HEK293 (cell line): ENCODE measurements at regions not wholly inside any gene's neighbourhood (a gene's known extent, or its start where the extent isn't known, plus 50 kb on each side); places are given as distances from the start of the nearest gene placed in this dataset.

ENCODE experiments used
- CTCF ChIA-PET: fragments of 350-600 bp; formaldehyde crosslinking; extraction: SDS; loops from one replicate; lab custom pipeline; 2021; ENCODE audit warnings: antibody characterized with exemption; lab: Yijun Ruan, JAX
- POLR2A ChIA-PET: fragments of 300-600 bp; formaldehyde crosslinking; extraction: SDS; loops from one replicate; lab custom pipeline; 2020; ENCODE audit warnings: antibody characterized with exemption, inconsistent platforms; lab: Yijun Ruan, JAX
- H3K27ac ChIP-seq: fragments of 200-500 bp; sonication (Bioruptor generic); 2 replicates; pipeline ENCODE4 v1.5.1; 2014; ENCODE audit warnings: low read depth, low read length, control low read depth, inconsistent platforms; ENCODE audit errors: extremely low read depth
- H3K36me3 ChIP-seq, 2 experiments: fragments of 200-500 bp in 1 of 2; sonication (Bioruptor generic) in 1 of 2; 1 replicate in 1 of 2; 2 replicates in 1 of 2; pipeline ENCODE4 v1.5.1; 2014 to 2017; ENCODE audit warnings: inconsistent platforms in 2 of 2, low read length in 2 of 2; ENCODE audit not compliant: control insufficient read depth in 2 of 2, insufficient read depth in 1 of 2
- H3K4me1 ChIP-seq: fragments of 200-500 bp; sonication (Bioruptor generic); 2 replicates; pipeline ENCODE4 v1.5.1; 2014; ENCODE audit warnings: mild to moderate bottlenecking, low read length, inconsistent platforms; ENCODE audit not compliant: control insufficient read depth, insufficient read depth
- H3K4me3 ChIP-seq: 2 replicates; pipeline ENCODE4 v1.5.1; 2011; ENCODE audit warnings: low read depth, mild to moderate bottlenecking, control low read depth, low read length, moderate library complexity
- H3K9me3 ChIP-seq: fragments of 200-500 bp; sonication (Bioruptor generic); 2 replicates; pipeline ENCODE4 v1.5.1; 2014; ENCODE audit warnings: low read depth, low read length, inconsistent platforms; ENCODE audit not compliant: control insufficient read depth, insufficient read depth
- BCL11A ChIP-seq: fragments of 450-650 bp; formaldehyde crosslinking; IDR thresholded peaks from 2 replicates; pipeline ENCODE4 v1.5.1; 2016; ENCODE audit warnings: low read depth, missing biosample characterization, missing genetic modification characterization
- EGR2 ChIP-seq: fragments of 450-650 bp; formaldehyde crosslinking; IDR thresholded peaks from 2 replicates; pipeline ENCODE4 v1.5.1; 2016; ENCODE audit warnings: low read depth, missing biosample characterization, missing genetic modification characterization
- GLI2 ChIP-seq: fragments of 450-650 bp; formaldehyde crosslinking; IDR thresholded peaks from 2 replicates; pipeline ENCODE4; 2017; ENCODE audit warnings: missing biosample characterization, missing genetic modification characterization, low read depth, borderline replicate concordance
- HOXA7 ChIP-seq: sonication (generic); formaldehyde crosslinking; IDR thresholded peaks from 2 replicates; pipeline ENCODE4 v1.8.1; 2022; ENCODE audit warnings: missing genetic modification reagents, borderline replicate concordance
- OVOL3 ChIP-seq: fragments of 450-650 bp; formaldehyde crosslinking; IDR thresholded peaks from 2 replicates; pipeline ENCODE4 v1.5.1; 2016; ENCODE audit warnings: missing biosample characterization, missing genetic modification characterization
- SP2 ChIP-seq: fragments of 450-650 bp; formaldehyde crosslinking; IDR thresholded peaks from 2 replicates; pipeline ENCODE4 v1.5.1; 2016; ENCODE audit warnings: missing biosample characterization, missing genetic modification characterization
- WT1 ChIP-seq: fragments of 450-650 bp; formaldehyde crosslinking; IDR thresholded peaks from 2 replicates; pipeline ENCODE4 v1.5.1; 2016; ENCODE audit warnings: missing biosample characterization, missing genetic modification characterization
- YY1 ChIP-seq: fragments of 450-650 bp; formaldehyde crosslinking; IDR thresholded peaks from 2 replicates; pipeline ENCODE4 v1.5.1; 2018; ENCODE audit warnings: missing biosample characterization, missing genetic modification characterization
- ZBTB44 ChIP-seq: fragments of 450-650 bp; IDR thresholded peaks from 2 replicates; pipeline ENCODE4 v1.5.1; 2018; ENCODE audit warnings: missing biosample characterization, mild to moderate bottlenecking, missing genetic modification characterization
- ZNF394 ChIP-seq: fragments of 450-650 bp; formaldehyde crosslinking; IDR thresholded peaks from 2 replicates; pipeline ENCODE4 v1.5.1; 2016; ENCODE audit warnings: missing biosample characterization, missing genetic modification characterization, mild to moderate bottlenecking, moderate library complexity, borderline replicate concordance
- ZNF548 ChIP-seq: fragments of 450-650 bp; formaldehyde crosslinking; IDR thresholded peaks from 2 replicates; pipeline ENCODE4 v1.5.1; 2016; ENCODE audit warnings: missing biosample characterization, missing genetic modification characterization
- ZNF626 ChIP-seq: fragments of 450-650 bp; sonication (Bioruptor Pico); formaldehyde crosslinking; IDR thresholded peaks from 2 replicates; pipeline ENCODE4 v1.5.1; 2018; ENCODE audit warnings: missing biosample characterization, missing genetic modification characterization, inconsistent platforms
- ZNF692 ChIP-seq: fragments of 450-650 bp; formaldehyde crosslinking; IDR thresholded peaks from 2 replicates; pipeline ENCODE4 v1.5.1; 2016; ENCODE audit warnings: missing biosample characterization, missing genetic modification characterization
- ZNF791 ChIP-seq: fragments of 450-650 bp; formaldehyde crosslinking; IDR thresholded peaks from 2 replicates; pipeline ENCODE4 v1.5.1; 2016; ENCODE audit warnings: missing biosample characterization, missing genetic modification characterization
- TF ChIP-seq, protein P1 (sequence below): fragments of 450-650 bp; formaldehyde crosslinking; IDR thresholded peaks from 2 replicates; pipeline ENCODE4 v1.5.1; 2016; ENCODE audit warnings: missing biosample characterization, missing genetic modification characterization

DNA sequence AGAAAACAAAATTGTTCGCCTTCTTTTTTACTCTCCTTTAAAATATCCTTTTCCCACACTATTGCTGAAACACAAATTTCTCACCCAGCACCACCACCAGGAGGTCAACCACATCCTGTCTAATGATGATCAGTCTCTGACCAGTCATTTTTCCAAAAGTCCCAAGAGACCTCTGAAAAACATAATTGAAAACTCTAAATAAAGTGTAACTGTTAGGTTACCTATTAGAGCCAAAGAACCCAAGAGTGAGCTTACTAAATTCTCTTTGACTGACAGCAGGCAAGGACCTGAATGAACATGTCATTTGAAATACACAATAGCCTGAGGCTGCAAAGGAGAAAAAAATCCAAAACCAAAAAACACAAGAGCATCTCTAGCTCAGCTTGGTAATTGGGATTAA, 735.4 kb downstream of the CBLN4 start:
- Histone ChIP-seq H3K4me1 (no peaks in the 10 kb centered on the region), H3K4me3 (no peak overlapping the region), H3K36me3 (no peaks in the 10 kb centered on the region), H3K9me3 (no peaks in the 10 kb centered on the region), H3K27ac (no peak overlapping the region)
- TF ChIP-seq OVOL3 (tag by site-specific recombination) = no peak
- TF ChIP-seq ZNF626 (tag by site-specific recombination) = no peak
- no peak for TF ChIP-seq ZNF394 (tag by site-specific recombination)
- TF ChIP-seq, protein P1, sequence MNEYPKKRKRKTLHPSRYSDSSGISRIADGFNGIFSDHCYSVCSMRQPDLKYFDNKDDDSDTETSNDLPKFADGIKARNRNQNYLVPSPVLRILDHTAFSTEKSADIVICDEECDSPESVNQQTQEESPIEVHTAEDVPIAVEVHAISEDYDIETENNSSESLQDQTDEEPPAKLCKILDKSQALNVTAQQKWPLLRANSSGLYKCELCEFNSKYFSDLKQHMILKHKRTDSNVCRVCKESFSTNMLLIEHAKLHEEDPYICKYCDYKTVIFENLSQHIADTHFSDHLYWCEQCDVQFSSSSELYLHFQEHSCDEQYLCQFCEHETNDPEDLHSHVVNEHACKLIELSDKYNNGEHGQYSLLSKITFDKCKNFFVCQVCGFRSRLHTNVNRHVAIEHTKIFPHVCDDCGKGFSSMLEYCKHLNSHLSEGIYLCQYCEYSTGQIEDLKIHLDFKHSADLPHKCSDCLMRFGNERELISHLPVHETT = no peak
- no peak for TF ChIP-seq SP2 (tag by site-specific recombination)
- TF ChIP-seq EGR2 = no peak
- ChIA-PET CTCF (no interaction called here), POLR2A (no interaction called here)

- Histone ChIP-seq H3K4me1 (no peaks in the 10 kb centered on the region), H3K27ac (no peak overlapping the region), H3K9me3 (no peaks in the 10 kb centered on the region), H3K36me3 (no peaks in the 10 kb centered on the region), H3K4me3 (no peak overlapping the region)
- POLR2A ChIA-PET = no interaction called here
- CTCF ChIA-PET = interaction anchor here (0.6 kb wide), 1 partner anchor 1077 kb away, joined by 3 read pairs; no protein-coding TSS in a partner anchor
- TF ChIP-seq HOXA7 (CRISPR knock-in tag) (no peak), YY1 (tag by site-specific recombination) (no peak), BCL11A (tag by site-specific recombination) (no peak)
Observed at GRCh38 chr20:55266361-55266760, 739.0 kb downstream of the CBLN4 start.

GRCh38 chr20:55264703-55265239, 740.5 kb downstream of the CBLN4 start:
- ChIA-PET POLR2A (no interaction called here), CTCF (no interaction called here)
- no peak for TF ChIP-seq ZNF791 (tag by site-specific recombination)
- no peak for TF ChIP-seq WT1 (tag by site-specific recombination)
- Histone ChIP-seq H3K4me1 (no peaks in the 10 kb centered on the region), H3K36me3 (no peaks in the 10 kb centered on the region), H3K27ac (no peak overlapping the region), H3K9me3 (no peaks in the 10 kb centered on the region), H3K4me3 (no peak overlapping the region)

DNA sequence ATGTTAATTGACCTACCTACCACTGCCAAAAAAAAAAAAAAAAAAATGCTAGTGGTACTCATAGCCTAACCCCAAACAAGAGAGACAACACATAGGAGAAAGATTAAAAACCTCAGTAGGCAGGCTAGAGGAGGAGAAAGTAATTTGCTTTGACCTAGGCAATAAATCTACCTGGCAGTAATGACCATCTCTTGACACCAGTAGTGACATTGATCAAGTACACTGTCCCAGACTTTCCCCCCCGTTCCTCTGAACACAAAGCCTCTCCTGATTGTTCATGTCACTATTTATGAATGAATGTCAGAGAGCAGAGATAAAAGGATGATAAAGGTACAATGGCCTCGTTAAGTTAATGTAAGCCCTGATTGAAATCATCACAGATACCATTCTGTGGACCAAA, 746.8 kb downstream of the CBLN4 start:
- TF ChIP-seq ZBTB44 (tag by site-specific recombination) = no peak
- TF ChIP-seq GLI2 (tag by site-specific recombination) = no peak
- TF ChIP-seq ZNF548 (tag by site-specific recombination) = no peak
- no peak for TF ChIP-seq ZNF692 (tag by site-specific recombination)
- CTCF ChIA-PET = no interaction called here
- POLR2A ChIA-PET = no interaction called here
- Histone ChIP-seq H3K36me3 (no peaks in the 10 kb centered on the region), H3K4me1 (no peaks in the 10 kb centered on the region), H3K4me3 (no peak overlapping the region), H3K9me3 (no peaks in the 10 kb centered on the region), H3K27ac (no peak overlapping the region)
